HepG2 (cell line): ENCODE measurements at regions not wholly inside any gene's neighbourhood (a gene's known extent, or its start where the extent isn't known, plus 50 kb on each side); places are given as distances from the start of the nearest gene placed in this dataset.

Source experiments
- ARHGAP35 ChIP-seq: sonication (generic); formaldehyde crosslinking; IDR thresholded peaks from 2 replicates; pipeline ENCODE4 v1.9.0; 2022; ENCODE audit warnings: mild to moderate bottlenecking, inconsistent platforms, moderate library complexity, missing genetic modification reagents, borderline replicate concordance
- GATA4 ChIP-seq: sonication (generic); IDR thresholded peaks from 2 replicates; pipeline ENCODE4 v1.6.1; 2016; ENCODE audit warnings: antibody characterized with exemption, low read depth, borderline replicate concordance
- MED1 ChIP-seq: sonication (generic); formaldehyde crosslinking; IDR thresholded peaks from 2 replicates; pipeline ENCODE4 v1.4.0; 2020; ENCODE audit warnings: missing genetic modification reagents
- MIXL1 ChIP-seq: IDR thresholded peaks from 2 replicates; pipeline ENCODE4 v1.6.1; 2016
- MXI1 ChIP-seq: IDR thresholded peaks from 3 replicates; pipeline ENCODE4 v1.6.1; 2012; ENCODE audit warnings: low read depth, low read length, inconsistent platforms, borderline replicate concordance
- ONECUT2 ChIP-seq: sonication (generic); formaldehyde crosslinking; IDR thresholded peaks from 2 replicates; pipeline ENCODE4 v1.4.0; 2020; ENCODE audit warnings: missing genetic modification reagents
- POLR2A ChIP-seq, 2 experiments: IDR thresholded peaks; 2 replicates each; pipeline ENCODE4 v1.6.1; 2011; ENCODE audit warnings: low read depth in 2 of 2, low read length in 2 of 2, mild to moderate bottlenecking in 1 of 2, moderate library complexity in 1 of 2; ENCODE audit not compliant: insufficient read depth in 1 of 2
- SMYD3 ChIP-seq: sonication (generic); formaldehyde crosslinking; IDR thresholded peaks from 2 replicates; pipeline ENCODE4 v1.8.1; 2023; ENCODE audit warnings: mild to moderate bottlenecking, missing genetic modification reagents
- SOX6 ChIP-seq, 2 experiments: fragments of 450-650 bp in 1 of 2; sonication (generic) in 1 of 2; formaldehyde crosslinking in 1 of 2; IDR thresholded peaks; 2 replicates each; pipeline versions ENCODE4 v1.4.0 to v1.6.1; 2017 to 2020; ENCODE audit warnings: antibody characterized with exemption in 1 of 2, mild to moderate bottlenecking in 1 of 2, missing genetic modification reagents in 1 of 2
- SRY ChIP-seq: sonication (generic); formaldehyde crosslinking; IDR thresholded peaks from 2 replicates; pipeline ENCODE4 v1.8.0; 2022; ENCODE audit warnings: mild to moderate bottlenecking, missing genetic modification reagents
- TBX2 ChIP-seq: sonication (generic); formaldehyde crosslinking; IDR thresholded peaks from 2 replicates; pipeline ENCODE4 v1.5.0; 2020; ENCODE audit warnings: missing genetic modification reagents, mild to moderate bottlenecking, borderline replicate concordance
- TEAD3 ChIP-seq: optimal IDR thresholded peaks from 2 replicates; pipeline ENCODE3; 2016; ENCODE audit warnings: borderline replicate concordance
- THAP11 ChIP-seq: IDR thresholded peaks from 2 replicates; pipeline ENCODE4 v1.6.1; 2016; ENCODE audit warnings: missing biosample characterization, missing genetic modification reagents
- YEATS2 ChIP-seq: sonication (generic); formaldehyde crosslinking; IDR thresholded peaks from 2 replicates; pipeline ENCODE4 v1.4.0; 2020; ENCODE audit warnings: missing genetic modification reagents, borderline replicate concordance
- ZFP36 ChIP-seq: fragments of 150-350 bp; IDR thresholded peaks from 2 replicates; pipeline ENCODE4 v1.6.1; 2018; ENCODE audit warnings: borderline replicate concordance, low read length, low read depth; ENCODE audit not compliant: partially characterized antibody
- ZNF547 ChIP-seq: sonication (generic); formaldehyde crosslinking; IDR thresholded peaks from 2 replicates; pipeline ENCODE4 v1.5.1; 2020; ENCODE audit warnings: mild to moderate bottlenecking, missing genetic modification reagents
- ZNF75D ChIP-seq: sonication (generic); formaldehyde crosslinking; IDR thresholded peaks from 2 replicates; pipeline ENCODE4 v1.8.1; 2023; ENCODE audit warnings: missing genetic modification reagents, mild to moderate bottlenecking, borderline replicate concordance
- ZNF879 ChIP-seq: sonication (generic); formaldehyde crosslinking; IDR thresholded peaks from 2 replicates; pipeline ENCODE4 v1.8.1; 2023; ENCODE audit warnings: missing genetic modification reagents
- TF ChIP-seq, protein P1 (sequence below): sonication (generic); formaldehyde crosslinking; IDR thresholded peaks from 2 replicates; pipeline ENCODE4 v1.8.0; 2023; ENCODE audit warnings: mild to moderate bottlenecking, missing genetic modification reagents
- TF ChIP-seq, protein P2 (sequence below): sonication (generic); formaldehyde crosslinking; IDR thresholded peaks from 2 replicates; pipeline ENCODE4 v1.5.1; 2020; ENCODE audit warnings: missing genetic modification reagents, mild to moderate bottlenecking, borderline replicate concordance
- TF ChIP-seq, protein P3 (sequence below): sonication (generic); formaldehyde crosslinking; conservative IDR thresholded peaks from 2 replicates; pipeline ENCODE4 v1.8.0; 2022; ENCODE audit warnings: missing genetic modification reagents

DNA sequence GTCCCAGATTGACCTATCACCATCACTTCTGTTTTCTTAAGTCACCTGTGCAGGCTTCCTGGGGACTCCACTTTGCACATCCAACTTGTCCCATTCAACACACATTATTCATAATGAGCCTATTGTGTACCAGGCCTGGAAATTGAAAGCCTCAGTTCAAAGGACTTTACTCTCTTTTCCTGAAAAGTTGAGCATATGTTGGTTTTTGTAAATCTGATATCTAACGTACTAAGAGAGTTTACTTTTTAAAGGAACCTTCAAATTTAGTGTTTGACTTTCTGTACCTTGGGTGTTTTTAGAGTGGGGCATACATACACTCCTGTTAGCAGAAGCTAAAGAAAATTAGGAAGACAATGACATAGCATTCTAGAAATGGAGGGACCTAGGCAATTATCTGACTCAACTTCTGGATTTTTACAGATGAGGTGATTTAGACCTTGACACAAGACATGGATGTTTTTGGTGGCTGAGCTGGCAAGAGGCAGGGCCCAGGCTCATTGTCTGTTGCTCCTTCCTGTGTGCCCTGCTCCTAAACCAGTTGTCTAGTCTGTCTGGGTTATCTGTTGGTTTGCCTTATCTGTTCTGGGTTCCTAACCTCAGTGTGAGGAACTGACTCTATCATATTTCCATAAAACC is 336.5 kb downstream of the RPS6KC1 start (continued):
- TF ChIP-seq, protein P1, sequence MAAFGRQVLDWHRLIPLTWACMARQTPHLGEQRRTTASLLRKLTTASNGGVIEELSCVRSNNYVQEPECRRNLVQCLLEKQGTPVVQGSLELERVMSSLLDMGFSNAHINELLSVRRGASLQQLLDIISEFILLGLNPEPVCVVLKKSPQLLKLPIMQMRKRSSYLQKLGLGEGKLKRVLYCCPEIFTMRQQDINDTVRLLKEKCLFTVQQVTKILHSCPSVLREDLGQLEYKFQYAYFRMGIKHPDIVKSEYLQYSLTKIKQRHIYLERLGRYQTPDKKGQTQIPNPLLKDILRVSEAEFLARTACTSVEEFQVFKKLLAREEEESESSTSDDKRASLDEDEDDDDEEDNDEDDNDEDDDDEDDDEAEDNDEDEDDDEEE (CRISPR knock-in tag), result no peak
- TF ChIP-seq ZNF547 (CRISPR knock-in tag) (no peak), ARHGAP35 (CRISPR knock-in tag) (no peak), SMYD3 (CRISPR knock-in tag) (no peak), ONECUT2 (CRISPR knock-in tag) (no peak), THAP11 (CRISPR knock-in tag) (0 out of 2 replicates have a peak, but pooled peaks have one; percentile 10), GATA4 (peak; percentile 19; the same call in 1 of the 2 replicates), ZFP36 (no peak), TBX2 (peak; percentile 45), YEATS2 (no peak), MXI1 (no peak), POLR2A (IDR thresholded peaks at IDR 0.05; ENCODE audit: insufficient read depth in 1 of 2, low read depth in 2 of 2, low read length in 2 of 2) (no peak), MIXL1 (CRISPR knock-in tag) (0 out of 2 replicates have a peak, but pooled peaks have one; percentile 34), SOX6 (IDR thresholded peaks at IDR 0.05) (no peak), SOX6 (CRISPR knock-in tag; IDR thresholded peaks at IDR 0.05) (peak; percentile 76; the same call in 1 of the 2 replicates), ZNF75D (CRISPR knock-in tag) (no peak), MED1 (CRISPR knock-in tag) (peak; percentile 56), ZNF879 (no peak), SRY (CRISPR knock-in tag) (no peak), TEAD3 (CRISPR knock-in tag) (peak; percentile 16)
- TF ChIP-seq, protein P2, sequence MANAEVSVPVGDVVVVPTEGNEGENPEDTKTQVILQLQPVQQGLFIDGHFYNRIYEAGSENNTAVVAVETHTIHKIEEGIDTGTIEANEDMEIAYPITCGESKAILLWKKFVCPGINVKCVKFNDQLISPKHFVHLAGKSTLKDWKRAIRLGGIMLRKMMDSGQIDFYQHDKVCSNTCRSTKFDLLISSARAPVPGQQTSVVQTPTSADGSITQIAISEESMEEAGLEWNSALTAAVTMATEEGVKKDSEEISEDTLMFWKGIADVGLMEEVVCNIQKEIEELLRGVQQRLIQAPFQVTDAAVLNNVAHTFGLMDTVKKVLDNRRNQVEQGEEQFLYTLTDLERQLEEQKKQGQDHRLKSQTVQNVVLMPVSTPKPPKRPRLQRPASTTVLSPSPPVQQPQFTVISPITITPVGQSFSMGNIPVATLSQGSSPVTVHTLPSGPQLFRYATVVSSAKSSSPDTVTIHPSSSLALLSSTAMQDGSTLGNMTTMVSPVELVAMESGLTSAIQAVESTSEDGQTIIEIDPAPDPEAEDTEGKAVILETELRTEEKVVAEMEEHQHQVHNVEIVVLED, result no peak
- TF ChIP-seq, protein P3, sequence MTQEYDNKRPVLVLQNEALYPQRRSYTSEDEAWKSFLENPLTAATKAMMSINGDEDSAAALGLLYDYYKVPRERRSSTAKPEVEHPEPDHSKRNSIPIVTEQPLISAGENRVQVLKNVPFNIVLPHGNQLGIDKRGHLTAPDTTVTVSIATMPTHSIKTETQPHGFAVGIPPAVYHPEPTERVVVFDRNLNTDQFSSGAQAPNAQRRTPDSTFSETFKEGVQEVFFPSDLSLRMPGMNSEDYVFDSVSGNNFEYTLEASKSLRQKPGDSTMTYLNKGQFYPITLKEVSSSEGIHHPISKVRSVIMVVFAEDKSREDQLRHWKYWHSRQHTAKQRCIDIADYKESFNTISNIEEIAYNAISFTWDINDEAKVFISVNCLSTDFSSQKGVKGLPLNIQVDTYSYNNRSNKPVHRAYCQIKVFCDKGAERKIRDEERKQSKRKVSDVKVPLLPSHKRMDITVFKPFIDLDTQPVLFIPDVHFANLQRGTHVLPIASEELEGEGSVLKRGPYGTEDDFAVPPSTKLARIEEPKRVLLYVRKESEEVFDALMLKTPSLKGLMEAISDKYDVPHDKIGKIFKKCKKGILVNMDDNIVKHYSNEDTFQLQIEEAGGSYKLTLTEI, result no peak
